HepG2 (cell line): ENCODE measurements at regions not wholly inside any gene's neighbourhood (a gene's known extent, or its start where the extent isn't known, plus 50 kb on each side); places are given as distances from the start of the nearest gene placed in this dataset.

Experiments used
- ATAC-seq: fragments of 200-7000 bp; cut with Tn5 transposase; 3 replicates; pipeline ENCODE4 v1.9.1; 2020; ENCODE audit warnings: mild to moderate bottlenecking, moderate library complexity
- BruUV-seq: library from RNA; stranded (reverse); fragments of 400-500 nt; replicated peaks from 2 replicates; lab custom pipeline; 2021; lab: Mats Ljungman, UMichigan
- CTCF ChIA-PET: fragments of 300-600 bp; formaldehyde crosslinking; extraction: SDS; loops from one replicate; lab custom pipeline; 2021; ENCODE audit warnings: low total read pairs, inconsistent platforms, low intra/inter-chr PET ratio; lab: Yijun Ruan, JAX
- POLR2A ChIA-PET: fragments of 350-600 bp; sonication (Branson Sonifier 250); formaldehyde crosslinking; loops from one replicate; lab custom pipeline; 2020; ENCODE audit warnings: antibody characterized with exemption, inconsistent platforms; lab: Yijun Ruan, JAX
- DNase-seq: peaks from one replicate; pipeline ENCODE4 v3.0.0-alpha.2; 2015; ENCODE audit warnings: low spot score
- FAIRE-seq: peaks from 3 replicates; lab custom pipeline; 2011; peaks lifted over from hg19 to GRCh38; lab: Jason Lieb, UNC
- H2AFZ ChIP-seq: one replicate; pipeline ENCODE4 v1.6.1; 2011; ENCODE audit warnings: low read length, inconsistent platforms
- H3K27ac ChIP-seq: fragments of 300-600 bp; 3 replicates; pipeline ENCODE4 v1.8.0; 2011; ENCODE audit warnings: mixed run types, mild to moderate bottlenecking, mixed read lengths, low read length, inconsistent platforms; ENCODE audit not compliant: insufficient read depth; ENCODE audit errors: extremely low read length
- H3K27me3 ChIP-seq, 2 experiments: fragments of 200-600 bp in 1 of 2; 2 replicates in 1 of 2; 3 replicates in 1 of 2; pipeline versions ENCODE4 v1.6.0 to v1.8.0; 2011; ENCODE audit warnings: low read length in 2 of 2, mild to moderate bottlenecking in 2 of 2, moderate library complexity in 2 of 2, inconsistent platforms in 1 of 2; ENCODE audit not compliant: insufficient read depth in 2 of 2, control insufficient read depth in 1 of 2
- H3K36me3 ChIP-seq, 2 experiments: fragments of 200-600 bp in 1 of 2; replicated peaks in 1 of 2; 2 replicates in 1 of 2; 3 replicates in 1 of 2; pipeline versions ENCODE4 v1.5.1 to v1.8.0; 2011; ENCODE audit warnings: low read length in 2 of 2, inconsistent platforms in 1 of 2; ENCODE audit not compliant: insufficient read depth in 2 of 2, control insufficient read depth in 1 of 2
- H3K4me1 ChIP-seq: 2 replicates; pipeline ENCODE4 v1.5.1; 2012; ENCODE audit warnings: low read length, inconsistent platforms; ENCODE audit not compliant: insufficient read depth
- H3K4me2 ChIP-seq: 2 replicates; pipeline ENCODE4 v1.6.0; 2011; ENCODE audit warnings: low read depth, low read length, inconsistent platforms
- H3K4me3 ChIP-seq, 3 experiments: fragments of 200-600 bp in 1 of 3; sonication (generic), shearing (Covaris generic) in 1 of 3; replicated peaks in 1 of 3; 2 replicates each; pipeline ENCODE4 v1.5.1; 2011 to 2016; ENCODE audit warnings: low read length in 3 of 3, inconsistent platforms in 2 of 3, low read depth in 2 of 3, mild to moderate bottlenecking in 2 of 3, control low read depth in 1 of 3, mixed read lengths in 1 of 3; ENCODE audit not compliant: insufficient read depth in 1 of 3
- H3K79me2 ChIP-seq: one replicate; pipeline ENCODE4 v1.6.1; 2011; ENCODE audit warnings: low read length, inconsistent platforms; ENCODE audit not compliant: insufficient read depth
- H3K9ac ChIP-seq: 2 replicates; pipeline ENCODE4 v1.6.0; 2011; ENCODE audit warnings: mild to moderate bottlenecking, low read depth, low read length, inconsistent platforms; ENCODE audit not compliant: insufficient read depth
- H3K9me3 ChIP-seq: 2 replicates; pipeline ENCODE4 v1.5.1; 2012; ENCODE audit warnings: mild to moderate bottlenecking, low read length
- H4K20me1 ChIP-seq: 2 replicates; pipeline ENCODE4 v1.6.0; 2011; ENCODE audit warnings: inconsistent platforms, mild to moderate bottlenecking, low read length, moderate library complexity; ENCODE audit not compliant: insufficient read depth
- DR1 ChIP-seq: sonication (generic); formaldehyde crosslinking; IDR thresholded peaks from 2 replicates; pipeline ENCODE4 v1.8.0; 2021; ENCODE audit warnings: mild to moderate bottlenecking, missing genetic modification reagents, inconsistent platforms
- FIP1L1 ChIP-seq: fragments of 200-400 bp; formaldehyde crosslinking; IDR thresholded peaks from 2 replicates; pipeline ENCODE4 v1.6.1; 2018; ENCODE audit warnings: low read depth, mild to moderate bottlenecking, low read length, moderate library complexity, borderline replicate concordance; ENCODE audit not compliant: insufficient read depth
- HOXA5 ChIP-seq: sonication (generic); formaldehyde crosslinking; IDR thresholded peaks from 2 replicates; pipeline ENCODE4 v1.4.0; 2020; ENCODE audit warnings: missing genetic modification reagents
- HOXD1 ChIP-seq: sonication (generic); formaldehyde crosslinking; IDR thresholded peaks from 2 replicates; pipeline ENCODE4 v1.5.0; 2020; ENCODE audit warnings: missing genetic modification reagents
- RARG ChIP-seq: sonication (generic); formaldehyde crosslinking; IDR thresholded peaks from 2 replicates; pipeline ENCODE4 v1.4.0; 2020; ENCODE audit warnings: low read depth, mild to moderate bottlenecking, missing genetic modification reagents
- SIN3B ChIP-seq: fragments of 150-350 bp; IDR thresholded peaks from 2 replicates; pipeline ENCODE4 v1.6.1; 2014; ENCODE audit warnings: low read length
- SP140L ChIP-seq: sonication (generic); formaldehyde crosslinking; IDR thresholded peaks from 2 replicates; pipeline ENCODE4 v1.4.0; 2020; ENCODE audit warnings: missing genetic modification reagents, borderline replicate concordance
- THRA ChIP-seq: sonication (generic); formaldehyde crosslinking; IDR thresholded peaks from 2 replicates; pipeline ENCODE4 v1.4.0; 2020; ENCODE audit warnings: missing genetic modification reagents, borderline replicate concordance
- ZBTB20 ChIP-seq: sonication (generic); formaldehyde crosslinking; IDR thresholded peaks from 2 replicates; pipeline ENCODE4 v1.8.1; 2023; ENCODE audit warnings: missing genetic modification reagents, low read depth, mild to moderate bottlenecking, borderline replicate concordance
- ZFP36L1 ChIP-seq: sonication (generic); formaldehyde crosslinking; IDR thresholded peaks from 2 replicates; pipeline ENCODE4 v1.8.0; 2022; ENCODE audit warnings: mild to moderate bottlenecking, missing genetic modification reagents, moderate library complexity
- ZFP91 ChIP-seq: sonication (generic); formaldehyde crosslinking; IDR thresholded peaks from 2 replicates; pipeline ENCODE4 v1.9.0; 2022; ENCODE audit warnings: missing genetic modification reagents, mild to moderate bottlenecking, borderline replicate concordance
- ZKSCAN5 ChIP-seq: sonication (generic); formaldehyde crosslinking; IDR thresholded peaks from 2 replicates; pipeline ENCODE4 v1.5.1; 2020; ENCODE audit warnings: mild to moderate bottlenecking, missing genetic modification reagents
- ZNF605 ChIP-seq: sonication (generic); formaldehyde crosslinking; IDR thresholded peaks from 2 replicates; pipeline ENCODE4 v1.8.0; 2022; ENCODE audit warnings: mild to moderate bottlenecking, missing genetic modification reagents
- ZNF737 ChIP-seq: sonication (generic); formaldehyde crosslinking; IDR thresholded peaks from 2 replicates; pipeline ENCODE4 v1.5.0; 2020; ENCODE audit warnings: missing genetic modification reagents, mild to moderate bottlenecking, borderline replicate concordance
- ZNF788 ChIP-seq: sonication (generic); formaldehyde crosslinking; IDR thresholded peaks from 2 replicates; pipeline ENCODE4 v1.5.0; 2020; ENCODE audit warnings: mild to moderate bottlenecking, missing genetic modification reagents, borderline replicate concordance
- ZSCAN30 ChIP-seq: sonication (generic); formaldehyde crosslinking; IDR thresholded peaks from 2 replicates; pipeline ENCODE4 v1.5.0; 2020; ENCODE audit warnings: mild to moderate bottlenecking, missing genetic modification reagents
- WGBS: methylation state at CpG from one replicate; pipeline ENCODE4 v1.1.6; 2017; ENCODE audit warnings: low lambda C conversion rate; 5-methylcytosine and 5-hydroxymethylcytosine counted together
- in situ Hi-C: cut with HindIII; loops from 2 replicates; pipeline ENCODE4 v1.10.0; 2017; ENCODE audit warnings: low pct_unique_long_range_greater_than_20kb; ENCODE audit not compliant: extremely low pct_ligation_motif_present
- intact Hi-C: fragments of 100-400 bp; cut with micrococcal nuclease; formaldehyde crosslinking; loops from one replicate; pipeline ENCODE4 v1.10.0; 2022; ENCODE audit not compliant: unreplicated experiment

- no peak overlapping the region for H3K4me3 ChIP-seq
- WGBS, result 61% methylated on average over 6 of the region's 6 CpGs
- no peaks in the 10 kb centered on the region for H4K20me1 ChIP-seq
- no peak for TF ChIP-seq THRA (CRISPR knock-in tag)
- TF ChIP-seq ZBTB20, result no peak
- TF ChIP-seq SP140L, result no peak
- no peak for TF ChIP-seq ZSCAN30 (CRISPR knock-in tag)
- no peak for TF ChIP-seq ZKSCAN5
- TF ChIP-seq FIP1L1, result no peak
- TF ChIP-seq ZFP36L1 (CRISPR knock-in tag), result no peak
- no peak for TF ChIP-seq ZNF737 (CRISPR knock-in tag)
- no peak for TF ChIP-seq ZNF788
- TF ChIP-seq HOXD1 (CRISPR knock-in tag), result no peak
- no peak for TF ChIP-seq SIN3B
- TF ChIP-seq ZFP91 (CRISPR knock-in tag), result no peak
- no peak for TF ChIP-seq HOXA5
- TF ChIP-seq RARG (CRISPR knock-in tag), result no peak
- TF ChIP-seq DR1 (CRISPR knock-in tag), result no peak
- no peak for TF ChIP-seq ZNF605 (CRISPR knock-in tag)
- CTCF ChIA-PET, result no interaction called here
- peaks cover 51% of the 10 kb centered on the region for H3K4me1 ChIP-seq
- no peaks in the 10 kb centered on the region for H3K9me3 ChIP-seq
- intact Hi-C loops, result no loop called here
- DNase-seq, result no peak
- POLR2A ChIA-PET, result interaction anchor here (1.0 to 1.2 kb wide), 2 partner anchors 18 to 260 kb away, joined by 3 read pairs; no protein-coding TSS in a partner anchor
- peak; percentile 49 for ATAC-seq
- BruUV-seq, result no TSS peak
- no peaks in the 10 kb centered on the region; a peak in 1 of 5 replicates for H3K36me3 ChIP-seq
- no peaks in the 10 kb centered on the region for H3K79me2 ChIP-seq
- H3K27me3 ChIP-seq, result no peaks in the 10 kb centered on the region
- H3K4me2 ChIP-seq, result no peak overlapping the region
- H2AFZ ChIP-seq, result no peak overlapping the region
- in situ Hi-C loops, result no loop called here
- no peak overlapping the region for H3K27ac ChIP-seq
- H3K9ac ChIP-seq, result no peak overlapping the region
- no peak for FAIRE-seq
These were observed 147.3 kb downstream of the CCDC34 start for GRCh38 chr11:27215471-27216269.
